SU-DHL-6 (cell line): ENCODE measurements at regions not wholly inside any gene's neighbourhood (a gene's known extent, or its start where the extent isn't known, plus 50 kb on each side); places are given as distances from the start of the nearest gene placed in this dataset.

Experiments
- CTCF ChIP-seq: fragments of 200-600 bp; sonication (generic); IDR thresholded peaks from one replicate; pipeline ENCODE4 v1.5.1; 2017; ENCODE audit warnings: antibody characterized with exemption, mild to moderate bottlenecking, low read length, moderate library complexity; ENCODE audit not compliant: insufficient read depth, poor library complexity, severe bottlenecking
- EZH2phosphoT487 ChIP-seq: fragments of 200-600 bp; sonication (generic), shearing (Covaris generic); conservative IDR thresholded peaks from 2 replicates; pipeline ENCODE4 v1.6.1; 2018; ENCODE audit warnings: mild to moderate bottlenecking, antibody characterized with exemption, low read length, moderate library complexity, mixed read lengths

- no peak for TF ChIP-seq CTCF
- no peak for TF ChIP-seq EZH2phosphoT487
Observed at GRCh38 chr9:13555989-13556500, 276.6 kb upstream of the MPDZ start.
